SIG-M5 treated with dmso at 0.1 percent for 504 hours (cell line): ENCODE measurements at regions not wholly inside any gene's neighbourhood (a gene's known extent, or its start where the extent isn't known, plus 50 kb on each side); places are given as distances from the start of the nearest gene placed in this dataset.

Experiments
- DNase-seq: peaks from one replicate; lab custom pipeline; 2025; ENCODE audit not compliant: unreplicated experiment; lab: John Stamatoyannopoulos, UW

DNA sequence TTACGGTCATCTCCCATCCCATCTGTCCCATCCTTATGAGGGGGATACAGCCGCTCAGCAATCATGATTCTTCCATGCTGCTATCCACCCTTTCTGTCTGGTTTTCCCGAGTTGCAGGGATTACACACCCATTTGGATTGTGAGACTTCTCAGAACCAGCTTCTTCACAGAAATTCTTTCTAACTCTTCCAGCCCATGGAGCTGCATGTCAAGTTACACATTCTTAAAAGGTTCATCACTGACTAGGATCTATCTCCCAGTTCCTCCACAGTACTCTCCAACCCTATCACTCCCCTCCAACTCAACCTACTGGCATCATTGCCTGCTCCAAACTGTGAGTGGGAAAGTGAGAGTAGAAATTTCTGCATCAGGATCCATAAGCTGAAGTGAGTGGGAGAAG, 558.2 kb upstream of the TNP1 start:
- no peak for DNase-seq

DNA sequence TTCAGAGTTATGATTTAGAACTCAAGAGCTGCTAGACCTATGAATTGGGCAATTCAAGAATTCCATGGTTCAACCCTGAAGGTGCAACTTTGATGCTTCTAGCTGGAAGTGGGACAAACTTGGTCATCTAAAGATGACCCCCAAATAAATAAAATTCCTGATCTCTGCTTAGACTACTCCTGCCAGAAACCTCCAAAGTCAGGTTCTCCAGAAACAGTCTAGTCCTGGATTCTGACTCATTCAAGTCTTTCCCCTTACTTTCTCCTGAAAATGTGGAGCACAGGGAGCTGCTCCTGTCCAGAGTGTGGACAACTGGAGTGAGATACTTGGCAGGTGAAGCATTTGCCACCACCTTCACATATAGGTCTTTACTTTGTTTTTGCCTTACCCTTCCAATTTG, 557.7 kb upstream of the TNP1 start:
- DNase-seq, result no peak

DNA sequence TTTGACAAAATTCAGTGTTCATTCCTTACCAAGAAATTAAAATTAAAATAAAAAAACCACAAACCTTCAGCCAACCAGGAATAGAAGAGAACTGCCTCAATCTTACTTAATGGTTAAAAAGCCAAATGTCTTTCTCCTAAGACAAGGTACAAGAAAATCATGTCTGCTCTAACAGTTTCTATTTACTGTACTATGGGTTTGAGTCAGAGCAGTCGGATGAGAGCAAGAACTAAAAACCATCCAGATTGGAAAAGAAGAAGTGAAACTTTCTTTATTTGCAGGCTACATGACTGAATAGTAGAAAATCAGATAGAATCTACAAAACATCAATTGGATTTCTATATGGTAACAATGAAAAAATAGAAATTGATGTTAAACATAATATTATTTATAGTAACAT, 555.5 kb upstream of the TNP1 start:
- peak; percentile 35 for DNase-seq

DNA sequence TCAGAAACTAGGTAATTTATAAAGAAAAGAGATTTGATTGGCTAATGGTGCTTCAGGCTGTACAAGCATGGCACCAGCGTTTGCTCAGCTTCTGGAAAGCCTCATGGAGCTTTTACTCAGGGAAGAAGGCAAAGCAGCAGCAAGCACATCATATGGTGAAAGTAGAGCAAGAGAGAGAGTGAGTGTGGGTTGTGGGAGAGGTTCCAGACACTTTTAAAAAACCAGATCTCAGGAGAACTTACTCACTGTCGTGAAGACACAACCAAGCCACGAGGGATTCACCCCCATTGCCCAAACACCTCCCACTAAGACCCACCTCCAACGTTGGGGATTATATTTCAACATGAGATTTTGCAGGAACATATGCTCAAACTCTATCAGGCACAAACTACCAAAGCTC, 554.6 kb upstream of the TNP1 start:
- DNase-seq, result no peak

DNA sequence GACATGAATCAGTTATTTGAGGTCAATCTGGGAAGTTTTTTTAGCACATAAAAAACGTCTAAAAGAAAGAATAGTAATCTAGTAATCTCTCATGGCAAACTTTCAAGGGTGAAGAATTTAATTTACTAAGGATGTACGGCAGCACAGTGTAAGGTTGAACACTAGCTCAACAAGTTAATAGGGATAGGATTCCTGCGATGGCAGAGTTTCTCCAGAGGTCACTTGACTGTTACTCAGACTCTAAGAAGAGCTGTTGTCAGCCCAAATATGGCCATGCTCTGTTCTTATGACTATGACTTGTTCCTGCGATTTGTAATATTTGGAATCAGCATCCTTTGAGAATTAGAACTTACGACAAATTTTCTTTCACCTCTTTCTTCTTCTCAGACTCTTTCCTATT, 553.3 kb upstream of the TNP1 start:
- DNase-seq, result no peak

DNA sequence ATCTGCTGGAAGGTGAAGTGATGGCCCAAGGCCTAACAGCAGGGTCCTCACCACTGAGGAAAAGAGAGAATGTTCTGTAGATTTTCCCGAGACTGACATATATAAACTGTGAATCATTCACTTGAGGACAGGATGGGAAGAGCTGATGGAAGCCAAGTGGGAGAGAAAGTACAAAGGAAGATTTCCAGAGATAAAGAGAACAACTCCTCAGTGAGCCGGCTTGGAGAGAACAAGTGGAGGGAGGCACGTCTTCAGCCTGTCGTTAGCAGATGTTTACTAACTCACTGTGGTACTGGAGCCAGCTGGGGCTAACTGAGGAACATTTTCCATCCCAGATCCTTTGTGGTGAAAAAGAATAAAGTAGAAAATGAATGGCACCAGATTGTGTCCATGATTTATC, 552.9 kb upstream of the TNP1 start:
- no peak for DNase-seq

DNA sequence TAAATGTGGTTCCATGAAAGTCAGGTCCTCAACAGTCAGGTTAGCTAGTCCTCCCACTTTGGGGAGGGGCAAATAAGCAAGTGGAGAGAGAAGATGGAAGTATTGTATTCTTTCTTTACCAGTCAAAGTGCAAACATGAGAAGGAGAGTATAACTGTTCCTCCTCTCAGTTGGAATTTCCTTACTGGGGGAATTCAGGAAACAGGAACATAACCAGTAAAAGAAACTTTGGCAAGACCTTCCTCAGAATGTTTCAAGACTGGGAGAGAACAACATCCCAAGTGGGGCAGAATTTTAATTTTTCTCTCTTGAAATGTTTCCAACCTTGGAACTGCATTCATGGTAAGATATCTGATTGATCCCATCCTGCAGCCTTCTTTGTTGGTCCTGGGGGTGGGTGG, 552.4 kb upstream of the TNP1 start:
- no peak for DNase-seq

DNA sequence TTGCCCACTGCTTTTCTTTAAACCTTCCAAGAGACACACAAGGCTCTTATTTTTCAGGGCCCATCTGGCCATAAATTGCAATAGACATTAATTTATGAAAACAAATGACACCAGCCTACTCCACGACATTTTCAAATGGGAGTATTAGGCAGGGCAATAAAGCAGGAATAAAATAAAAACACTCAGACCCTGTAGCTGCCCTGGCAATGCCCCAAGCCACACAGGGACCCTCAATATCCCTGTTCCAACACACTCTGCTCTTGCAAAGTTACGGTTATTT, 550.8 kb upstream of the TNP1 start:
- no peak for DNase-seq

DNA sequence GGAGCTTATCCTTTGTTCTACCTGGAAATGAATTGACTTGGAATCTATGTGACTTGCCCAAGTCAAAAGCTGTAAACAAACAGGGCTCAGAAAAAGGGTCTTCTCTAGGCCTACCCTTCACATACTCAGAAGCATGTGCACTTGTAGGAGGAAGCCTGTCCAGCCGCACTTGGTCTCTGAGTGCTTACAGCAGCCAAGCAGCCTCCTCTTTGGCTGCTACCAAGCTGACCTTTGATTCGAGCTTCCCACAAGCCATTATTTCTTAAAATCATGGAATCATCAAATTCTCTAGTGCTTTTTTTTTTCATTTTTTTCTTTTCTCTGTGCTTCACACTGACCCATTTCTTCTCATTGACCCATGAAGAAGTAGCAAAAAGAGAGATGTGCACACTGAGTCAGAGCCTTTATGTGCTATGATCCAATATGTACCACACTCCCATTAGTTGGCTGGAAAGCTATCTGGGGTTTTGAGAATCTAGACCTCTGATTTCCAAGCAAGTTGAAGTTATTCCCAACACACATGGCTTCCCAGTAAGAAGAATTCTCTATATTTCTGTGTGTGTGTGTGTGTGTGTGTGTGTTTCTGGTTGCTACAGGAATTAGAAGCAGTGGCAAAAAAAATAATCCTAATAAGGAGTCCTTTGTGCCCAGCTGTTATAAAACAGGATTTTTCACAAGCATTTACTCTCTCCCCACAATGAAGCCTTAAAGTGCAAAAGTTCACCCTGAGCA, 550.3 kb upstream of the TNP1 start:
- DNase-seq, result no peak

DNA sequence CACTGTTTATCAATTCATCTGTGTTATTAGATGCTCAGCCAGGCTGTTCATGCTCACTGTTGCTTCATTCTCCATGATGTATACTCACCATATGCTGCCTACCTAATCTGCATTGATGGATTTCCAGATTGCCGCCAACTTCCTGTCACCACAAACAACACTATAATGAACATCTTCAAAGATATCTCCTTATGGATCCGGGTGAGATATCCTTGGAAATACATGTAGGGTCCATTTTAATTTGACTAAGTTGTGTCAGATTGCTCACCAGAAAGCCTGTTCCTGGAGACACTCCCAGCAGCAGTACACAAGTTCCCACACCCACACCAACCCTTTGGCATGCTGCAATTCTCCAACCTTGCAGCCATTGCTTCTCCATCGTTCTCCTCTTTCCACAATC, 547.5 kb upstream of the TNP1 start:
- DNase-seq, result no peak

DNA sequence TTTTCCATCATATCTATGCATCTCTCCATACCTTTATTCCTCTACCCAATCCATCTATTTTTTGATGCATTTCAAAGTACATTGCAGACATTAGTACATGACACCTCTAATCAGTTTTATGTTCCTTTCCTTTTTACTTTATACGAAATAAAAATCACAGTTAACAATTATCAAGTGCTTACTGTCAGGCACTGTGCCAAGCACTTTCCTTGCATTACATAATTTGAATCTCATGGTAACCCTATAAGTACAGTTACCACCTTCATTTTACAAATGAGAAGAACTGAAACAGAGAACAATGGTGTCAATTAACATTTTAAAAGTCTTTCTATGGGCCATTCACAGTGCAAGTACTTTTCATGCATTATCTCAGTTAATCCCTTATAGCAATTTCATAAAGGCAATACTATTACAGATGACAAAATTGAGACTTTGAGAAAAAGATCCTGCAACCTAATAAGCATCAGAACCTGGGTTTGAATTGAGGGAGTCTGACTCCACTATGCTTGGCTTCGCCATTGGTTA, 544.4 kb upstream of the TNP1 start:
- DNase-seq, result no peak

DNA sequence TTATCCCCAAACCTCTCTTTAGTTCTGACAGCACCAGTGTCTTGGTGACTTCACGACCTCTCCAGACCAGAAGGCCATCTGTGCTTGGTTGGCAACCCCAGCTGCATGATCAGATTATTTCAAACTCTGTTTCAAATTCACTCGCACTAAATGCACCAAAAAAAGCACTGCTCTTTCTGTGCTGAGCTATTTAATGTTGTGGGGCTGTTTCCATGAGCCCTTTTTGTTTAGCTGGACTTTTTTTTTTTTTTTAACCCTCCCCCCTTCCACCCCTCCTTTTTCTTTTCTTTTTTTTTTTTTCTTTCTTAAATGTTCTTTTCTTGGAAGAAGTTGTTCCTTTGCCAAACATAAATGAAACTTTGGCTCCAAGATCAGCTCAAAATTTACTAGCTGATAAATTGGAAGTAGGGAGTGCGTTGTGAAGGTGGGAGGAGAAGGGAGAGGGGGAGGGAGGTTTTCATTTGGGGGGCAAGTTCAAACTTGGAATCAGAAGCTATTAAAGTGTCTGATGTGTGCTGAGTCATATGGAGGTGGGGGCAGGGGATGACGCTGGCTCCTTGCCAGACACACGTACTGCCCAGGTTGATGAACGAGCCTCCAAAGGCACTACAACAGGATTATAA, 543.0 kb upstream of the TNP1 start:
- no peak for DNase-seq

DNA sequence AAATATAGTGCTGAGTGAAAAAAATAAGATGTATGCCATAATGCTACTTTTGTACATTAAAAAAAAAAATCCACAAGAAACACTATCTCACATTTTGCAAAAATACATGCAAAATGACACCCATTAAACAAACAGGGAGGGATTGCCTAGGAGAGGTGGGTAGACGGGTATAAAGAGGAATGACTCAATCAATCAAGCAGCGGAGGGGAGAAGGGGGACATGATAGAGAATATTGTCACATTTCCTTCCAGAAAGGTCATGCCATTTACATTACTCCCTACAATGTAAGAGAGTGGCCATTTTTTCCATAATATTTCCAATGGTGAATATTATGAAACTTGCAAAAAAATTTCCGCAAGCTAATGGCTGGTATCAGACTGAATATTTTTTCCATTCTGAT, 542.3 kb upstream of the TNP1 start:
- no peak for DNase-seq

DNA sequence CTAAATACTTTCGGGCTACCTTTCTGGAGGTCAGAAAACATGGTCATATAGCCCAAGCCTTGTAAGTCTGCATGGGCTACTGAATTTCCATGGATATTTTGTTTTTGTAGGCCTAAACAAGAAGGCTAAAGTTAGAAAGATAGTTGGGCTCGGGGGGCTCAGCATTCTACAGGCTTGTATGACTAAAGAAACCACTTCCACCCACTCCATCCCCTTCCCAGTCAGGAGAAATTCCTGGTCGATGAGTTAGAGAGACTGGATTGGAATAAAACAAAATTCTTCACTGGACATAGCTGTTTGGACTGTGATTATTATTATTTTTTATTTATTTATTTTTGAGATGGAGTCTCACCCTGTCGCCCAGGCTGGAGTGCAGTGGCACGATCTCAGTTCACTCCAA, 539.4 kb upstream of the TNP1 start:
- no peak for DNase-seq

DNA sequence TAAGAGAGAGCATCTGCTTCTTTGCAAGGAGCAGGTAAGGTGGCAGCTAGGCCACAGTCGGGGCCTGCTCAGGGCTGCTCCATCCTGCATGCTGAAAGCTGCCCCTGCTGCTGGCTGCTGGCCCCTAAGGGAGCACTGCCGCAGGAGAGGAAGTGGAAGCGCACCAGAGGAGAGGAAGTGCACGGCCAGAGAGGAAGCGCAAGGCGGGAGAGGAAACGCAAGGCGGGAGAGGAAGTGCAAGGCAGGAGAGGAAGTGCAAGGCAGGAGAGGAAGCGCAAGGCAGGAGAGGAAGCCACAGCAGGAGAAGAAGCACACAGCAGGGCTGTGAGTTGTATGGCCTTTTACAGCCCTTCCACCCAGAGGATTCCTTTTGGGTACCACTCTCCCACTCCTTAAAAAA, 539.0 kb upstream of the TNP1 start:
- DNase-seq, result peak; percentile 18

DNA sequence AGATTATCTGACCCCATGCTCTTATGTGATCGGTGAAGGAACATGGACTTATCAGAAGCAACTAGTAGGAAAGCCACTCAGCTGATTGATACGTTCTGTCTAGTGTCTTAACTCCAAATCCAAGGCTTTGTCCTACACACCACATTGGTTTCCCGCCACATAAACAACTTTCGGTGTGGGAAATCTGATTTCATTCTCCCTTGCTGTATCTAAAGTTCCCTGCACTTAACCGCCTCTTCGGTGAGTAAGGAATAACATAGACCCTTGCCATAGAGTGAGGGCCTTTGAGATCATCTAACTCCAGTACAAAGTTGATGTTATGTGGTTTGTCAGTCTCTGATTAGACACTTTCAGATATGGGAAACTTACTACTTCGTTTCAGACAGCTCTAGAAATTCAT, 538.2 kb upstream of the TNP1 start:
- no peak for DNase-seq

DNA sequence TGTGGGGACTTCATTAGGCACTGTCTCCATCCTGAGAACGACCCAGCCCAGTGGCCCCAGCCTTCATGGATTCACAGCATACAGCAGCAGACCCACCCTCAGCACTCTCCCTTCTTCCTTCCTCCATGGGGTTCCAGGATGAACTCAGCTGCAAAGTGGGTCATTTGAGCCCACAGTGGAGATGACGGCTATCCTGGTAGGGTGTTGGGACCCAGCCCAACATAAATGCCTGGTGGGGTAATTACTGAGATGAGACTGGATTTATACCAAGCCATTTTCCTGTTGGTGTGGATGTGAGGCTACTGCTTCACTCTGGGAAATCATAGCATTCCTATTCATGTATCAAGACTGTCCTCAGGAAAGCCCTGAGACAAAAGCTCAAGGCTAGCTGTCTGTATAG, 536.7 kb upstream of the TNP1 start:
- DNase-seq, result no peak

DNA sequence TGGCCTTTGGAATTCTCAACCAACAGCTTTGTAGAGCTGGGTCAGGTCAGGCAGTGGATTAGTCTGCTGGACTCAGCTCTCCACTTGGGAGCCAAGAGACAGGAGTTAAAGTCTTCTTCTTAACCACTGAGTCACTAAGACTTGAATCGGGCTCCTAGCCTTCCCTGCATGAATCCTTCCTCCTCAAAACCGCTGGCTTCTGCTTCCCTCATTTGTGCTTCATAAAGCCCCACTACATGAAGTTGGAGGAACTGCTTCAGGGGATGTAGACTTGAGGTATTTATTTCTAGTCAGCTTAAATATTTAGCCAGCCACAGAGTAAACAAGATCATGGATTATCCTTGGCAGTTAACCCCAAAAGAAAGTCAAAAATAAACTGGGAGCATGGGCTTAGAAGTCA, 536.3 kb upstream of the TNP1 start:
- peak; percentile 11 for DNase-seq

DNA sequence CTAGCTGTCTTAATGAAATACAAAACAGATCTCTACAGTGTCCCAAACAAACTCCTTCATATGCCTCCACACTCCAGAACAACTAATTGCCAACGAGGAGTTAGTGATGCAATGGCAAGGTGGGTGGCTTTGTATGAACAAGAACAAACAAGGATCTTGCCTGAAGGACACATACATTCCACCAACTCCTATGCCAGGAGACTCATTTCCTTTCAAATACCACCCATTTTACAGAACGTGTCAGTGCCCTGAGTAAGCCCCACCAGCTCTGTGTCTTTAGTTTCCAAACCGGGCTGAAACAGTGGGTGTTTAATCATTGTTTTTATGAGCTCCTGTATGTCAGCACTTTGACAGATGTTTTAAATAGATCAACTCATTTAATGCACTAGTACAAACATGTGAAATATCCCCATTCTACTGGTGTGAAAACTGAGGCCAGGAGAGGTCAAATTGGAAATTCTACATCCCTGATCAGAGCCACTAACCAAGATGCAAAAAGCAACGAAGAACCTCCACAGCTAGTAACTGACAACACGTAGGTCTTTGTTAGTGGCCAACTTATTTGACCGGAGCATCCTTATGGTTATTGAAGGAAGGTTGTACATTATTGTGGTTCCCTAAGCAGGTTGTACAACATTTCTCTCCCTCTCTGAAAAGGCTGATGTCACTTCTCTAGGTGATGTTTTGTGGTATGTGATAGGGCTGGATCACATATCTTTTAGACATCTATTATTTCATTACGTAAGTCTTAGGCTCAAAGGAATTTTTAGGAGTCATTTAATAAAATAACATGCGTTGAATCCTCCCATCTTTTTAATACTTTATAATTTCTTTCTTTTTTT, 534.9 kb upstream of the TNP1 start:
- DNase-seq, result peak; percentile 23

DNA sequence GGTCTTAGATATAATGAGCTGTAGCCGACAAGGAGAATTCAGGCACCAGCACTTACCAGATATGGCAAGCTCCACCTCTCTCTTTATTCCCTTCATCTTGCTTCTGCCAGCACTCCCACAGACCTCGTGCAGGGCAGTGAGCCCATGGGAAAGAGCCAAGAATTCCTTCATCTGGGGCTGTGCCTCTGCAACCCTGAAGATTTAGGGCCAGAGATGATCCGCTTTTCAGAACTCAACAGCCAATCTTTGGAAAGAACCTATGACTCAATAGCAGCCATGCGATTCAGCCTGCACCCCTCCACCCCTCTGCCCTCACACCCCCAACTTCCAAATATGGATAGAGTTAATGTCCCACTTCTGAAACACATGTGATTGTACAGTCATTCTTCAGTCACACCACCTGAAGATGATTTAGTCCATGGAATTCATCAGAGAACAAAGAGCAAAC, 533.7 kb upstream of the TNP1 start:
- no peak for DNase-seq

DNA sequence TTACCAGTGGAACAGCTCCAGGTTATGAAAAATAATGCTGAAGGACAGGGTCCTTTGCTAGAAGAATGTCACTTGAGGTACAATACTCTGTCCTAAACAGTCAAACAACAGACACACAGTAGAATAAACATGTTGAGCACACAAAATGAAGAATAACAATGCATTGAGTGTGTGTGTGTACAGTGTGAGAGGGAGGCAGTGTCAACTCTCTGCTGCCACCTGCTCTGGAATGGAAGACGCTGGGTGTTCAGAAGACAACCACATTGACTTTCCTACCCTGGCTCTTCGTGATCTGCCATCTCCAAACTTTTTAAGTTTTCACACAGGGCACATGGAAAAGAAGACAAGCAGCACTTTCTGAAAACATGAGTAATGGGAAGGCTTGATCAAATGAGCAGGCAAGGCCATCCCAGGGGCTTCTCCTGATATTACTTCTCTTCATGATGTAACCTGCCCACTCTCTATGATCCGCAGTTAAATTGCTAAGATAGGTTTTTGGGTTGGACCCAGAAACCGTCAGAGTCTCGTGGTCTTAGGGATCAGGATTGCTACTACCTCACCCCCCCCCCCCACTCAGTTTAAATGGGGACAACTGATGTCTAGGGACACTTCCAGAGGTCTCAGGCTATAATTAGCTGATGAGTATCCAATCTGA, 533.2 kb upstream of the TNP1 start:
- no peak for DNase-seq
